ENCODE measurements at regions not wholly inside any gene's neighbourhood (a gene's known extent, or its start where the extent isn't known, plus 50 kb on each side); places are given as distances from the start of the nearest gene placed in this dataset.
"Not testable (repeated sequence)": the region's sequence is repeated elsewhere in the genome, so short reads cannot be mapped to it uniquely, and the experiment has no call there.

DNA sequence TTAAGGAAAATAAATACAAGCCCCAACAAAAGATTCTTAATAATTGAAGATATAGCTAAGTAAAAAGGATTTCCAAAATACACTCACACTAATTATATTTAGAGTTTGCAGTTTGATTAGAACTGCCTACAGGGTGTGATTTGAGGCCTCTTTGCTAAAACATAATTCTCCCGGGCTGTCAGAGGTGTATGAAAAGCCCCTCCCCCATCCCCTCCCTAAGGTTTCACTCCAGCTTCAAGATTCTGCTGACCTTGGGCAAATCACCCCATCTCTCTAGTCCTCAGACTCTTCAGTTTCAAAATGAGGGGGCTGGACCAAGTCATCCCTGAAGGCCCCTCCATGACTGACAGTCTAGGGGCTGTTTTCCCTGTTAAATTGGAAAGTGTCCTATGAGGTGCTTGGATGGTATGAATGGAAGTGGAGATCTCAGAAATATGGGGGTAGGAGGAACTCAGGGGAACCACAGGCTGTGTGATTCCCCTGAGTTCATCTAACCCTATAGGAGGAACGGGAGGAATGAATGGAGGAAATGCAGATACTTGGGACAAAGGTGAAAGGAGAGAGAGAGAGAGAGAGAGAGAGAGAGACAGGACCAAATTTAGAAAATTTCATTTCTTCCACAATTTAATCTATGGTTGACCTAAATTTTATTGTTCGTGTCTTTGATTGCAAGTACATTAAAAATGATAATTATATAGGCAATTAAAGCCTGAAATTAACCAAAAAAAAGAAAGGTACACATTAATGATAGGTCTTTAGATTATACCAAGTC is 107.5 kb downstream of the SPP2 start:
- Histone ChIP-seq H3K27me3 (replicated peaks in 2 of 5; ENCODE audit: control insufficient read depth in 4 of 5, insufficient read depth in 5 of 5, low read length in 4 of 5) (peaks cover 0 to 16% (median 9%) of the 10 kb centered on the region in 5 experiments), H3K4me1 (ENCODE audit: control extremely low read depth in 1 of 4, control insufficient read depth in 4 of 4, insufficient read depth in 4 of 4, low read length in 3 of 4) (no peaks in the 10 kb centered on the region), H3K4me3 (ENCODE audit: control insufficient read depth in 1 of 7, extremely low read depth in 1 of 7, insufficient read depth in 4 of 7, low read depth in 2 of 7, low read length in 6 of 7) (no peak overlapping the region), H3K9me3 (ENCODE audit: control extremely low read depth in 1 of 5, control insufficient read depth in 4 of 5, insufficient read depth in 2 of 5, low read depth in 1 of 5, low read length in 4 of 5) (no peaks in the 10 kb centered on the region), H3K36me3 (ENCODE audit: control insufficient read depth in 4 of 4, insufficient read depth in 4 of 4, low read length in 3 of 4) (no peaks in the 10 kb centered on the region), H3K27ac (ENCODE audit: insufficient read depth in 1 of 2, low read depth in 1 of 2, low read length in 2 of 2, poor library complexity in 1 of 2, severe bottlenecking in 2 of 2) (no peak overlapping the region)
- ChIA-PET CTCF (interaction anchor here (1.1 kb wide), 1 partner anchor 387 kb away, joined by 3 read pairs; no protein-coding TSS in a partner anchor), POLR2A (no interaction called here)
- WGBS (ENCODE audit: insufficient coverage), result no CpG with 5 or more reads among the region's 3 CpGs
- DNase-seq, result no peak

DNA sequence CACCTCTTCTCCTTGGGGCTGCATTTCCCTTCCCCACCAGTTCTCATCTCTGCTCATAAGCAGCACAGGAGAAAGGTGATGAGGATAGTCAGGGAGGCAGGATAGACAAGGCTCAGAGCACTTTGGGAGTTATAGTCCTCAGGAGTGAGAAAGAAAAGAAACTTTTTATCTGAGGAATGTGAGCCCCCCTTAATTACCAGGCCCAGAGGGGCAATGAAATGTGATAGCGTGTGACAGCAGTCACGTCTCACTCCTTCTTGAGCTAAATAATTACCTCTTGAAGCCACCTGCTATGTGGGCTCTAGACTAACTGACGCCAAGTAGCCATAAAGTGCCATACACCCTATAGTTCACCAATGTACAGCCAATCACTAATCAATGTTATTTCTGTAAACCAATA is 105.8 kb downstream of the SPP2 start:
- ChIA-PET POLR2A (no interaction called here), CTCF (interaction anchor here (1.5 kb wide), 1 partner anchor 344 kb away, joined by 3 read pairs; no protein-coding TSS in a partner anchor)
- WGBS (ENCODE audit: insufficient coverage), result 96% methylated on average over 3 of the region's 3 CpGs
- no peaks in the 10 kb centered on the region for H3K9me3 ChIP-seq (ENCODE audit: control extremely low read depth in 1 of 5, control insufficient read depth in 4 of 5, insufficient read depth in 2 of 5, low read depth in 1 of 5, low read length in 4 of 5)
- no peaks in the 10 kb centered on the region for H3K4me1 ChIP-seq (ENCODE audit: control extremely low read depth in 1 of 4, control insufficient read depth in 4 of 4, insufficient read depth in 4 of 4, low read length in 3 of 4)
- no peak for DNase-seq
- no peak overlapping the region for H3K4me3 ChIP-seq (ENCODE audit: control insufficient read depth in 1 of 7, extremely low read depth in 1 of 7, insufficient read depth in 4 of 7, low read depth in 2 of 7, low read length in 6 of 7)
- H3K36me3 ChIP-seq (ENCODE audit: control insufficient read depth in 4 of 4, insufficient read depth in 4 of 4, low read length in 3 of 4), result no peaks in the 10 kb centered on the region
- H3K27me3 ChIP-seq (replicated peaks in 2 of 5; ENCODE audit: control insufficient read depth in 4 of 5, insufficient read depth in 5 of 5, low read length in 4 of 5), result peaks cover 0 to 16% (median 9%) of the 10 kb centered on the region in 5 experiments
- no peak overlapping the region for H3K27ac ChIP-seq (ENCODE audit: insufficient read depth in 1 of 2, low read depth in 1 of 2, low read length in 2 of 2, poor library complexity in 1 of 2, severe bottlenecking in 2 of 2)

DNA sequence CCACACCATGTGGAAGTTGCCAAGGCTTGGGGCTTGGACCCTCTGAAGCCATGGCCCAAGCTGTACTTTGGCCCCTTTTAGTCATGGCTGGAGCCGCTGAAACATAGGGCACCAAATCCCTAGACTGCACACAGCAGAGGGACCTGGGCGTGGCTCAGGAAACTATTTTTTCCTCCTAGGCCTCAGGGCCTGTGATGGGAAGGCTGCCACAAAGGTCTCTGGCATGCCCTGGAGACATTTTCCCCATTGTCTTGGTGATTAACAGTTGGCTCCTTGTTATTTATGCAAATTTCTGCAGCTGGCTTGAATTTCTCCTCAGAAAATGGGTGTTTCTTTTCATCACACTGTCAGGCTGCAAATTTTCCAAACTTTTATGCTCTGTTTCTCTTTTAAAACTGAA is 102.3 kb downstream of the SPP2 start:
- CTCF ChIA-PET; H3K36me3 ChIP-seq (ENCODE audit: control insufficient read depth in 4 of 4, insufficient read depth in 4 of 4, low read length in 3 of 4); H3K4me3 ChIP-seq (ENCODE audit: control insufficient read depth in 1 of 7, extremely low read depth in 1 of 7, insufficient read depth in 4 of 7, low read depth in 2 of 7, low read length in 6 of 7); H3K27me3 ChIP-seq (replicated peaks in 2 of 5; ENCODE audit: control insufficient read depth in 4 of 5, insufficient read depth in 5 of 5, low read length in 4 of 5); H3K9me3 ChIP-seq (ENCODE audit: control extremely low read depth in 1 of 5, control insufficient read depth in 4 of 5, insufficient read depth in 2 of 5, low read depth in 1 of 5, low read length in 4 of 5); DNase-seq; POLR2A ChIA-PET; H3K27ac ChIP-seq (ENCODE audit: insufficient read depth in 1 of 2, low read depth in 1 of 2, low read length in 2 of 2, poor library complexity in 1 of 2, severe bottlenecking in 2 of 2); H3K4me1 ChIP-seq (ENCODE audit: control extremely low read depth in 1 of 4, control insufficient read depth in 4 of 4, insufficient read depth in 4 of 4, low read length in 3 of 4): not testable (repeated sequence)
- 96% methylated on average over 2 of the region's 2 CpGs for WGBS (ENCODE audit: insufficient coverage)

DNA sequence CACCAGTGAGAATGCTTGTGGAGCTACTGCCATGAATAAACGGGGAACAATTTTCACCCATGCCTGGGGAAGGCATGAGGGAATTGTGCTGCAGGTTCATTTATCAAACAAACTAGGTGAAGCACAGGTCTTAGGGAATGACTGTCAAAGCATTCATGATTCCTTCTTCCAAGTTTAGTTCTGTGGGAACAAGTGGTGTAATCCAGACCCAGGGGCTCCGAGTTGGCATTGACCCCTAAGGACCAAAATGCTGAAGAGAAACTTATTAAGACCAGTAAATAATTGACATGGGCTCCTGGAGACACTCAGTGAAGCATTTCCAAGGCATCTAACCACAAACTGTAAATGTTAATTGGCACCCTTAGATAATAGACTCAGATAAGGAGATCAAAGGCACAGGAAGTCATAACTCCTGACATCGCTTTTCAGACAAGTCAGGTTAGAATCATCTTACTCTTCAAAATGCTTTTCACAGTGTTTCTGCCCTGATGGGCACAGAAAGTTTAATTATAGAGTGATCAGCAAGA is 96.9 kb downstream of the SPP2 start:
- peak in 1 of 3 donors; percentile 14 for DNase-seq
- H3K27me3 ChIP-seq (replicated peaks in 2 of 5; ENCODE audit: control insufficient read depth in 4 of 5, insufficient read depth in 5 of 5, low read length in 4 of 5), result peaks cover 0 to 3% (median 0%) of the 10 kb centered on the region in 5 experiments
- POLR2A ChIA-PET, result no interaction called here
- no peak overlapping the region for H3K4me3 ChIP-seq (ENCODE audit: control insufficient read depth in 1 of 7, extremely low read depth in 1 of 7, insufficient read depth in 4 of 7, low read depth in 2 of 7, low read length in 6 of 7)
- no peaks in the 10 kb centered on the region for H3K36me3 ChIP-seq (ENCODE audit: control insufficient read depth in 4 of 4, insufficient read depth in 4 of 4, low read length in 3 of 4)
- H3K27ac ChIP-seq (ENCODE audit: insufficient read depth in 1 of 2, low read depth in 1 of 2, low read length in 2 of 2, poor library complexity in 1 of 2, severe bottlenecking in 2 of 2), result no peak overlapping the region
- CTCF ChIA-PET, result interaction anchor here (1.2 to 1.8 kb wide), 2 partner anchors 12 to 398 kb away, joined by 3 to 5 read pairs; no protein-coding TSS in a partner anchor
- WGBS (ENCODE audit: insufficient coverage), result 100% methylated on average over 1 of the region's 3 CpGs
- peaks cover 0 to 4% (median 0%) of the 10 kb centered on the region in 5 experiments for H3K9me3 ChIP-seq (ENCODE audit: control extremely low read depth in 1 of 5, control insufficient read depth in 4 of 5, insufficient read depth in 2 of 5, low read depth in 1 of 5, low read length in 4 of 5)
- H3K4me1 ChIP-seq (ENCODE audit: control extremely low read depth in 1 of 4, control insufficient read depth in 4 of 4, insufficient read depth in 4 of 4, low read length in 3 of 4), result peaks cover 0 to 9% (median 0%) of the 10 kb centered on the region in 4 experiments

DNA sequence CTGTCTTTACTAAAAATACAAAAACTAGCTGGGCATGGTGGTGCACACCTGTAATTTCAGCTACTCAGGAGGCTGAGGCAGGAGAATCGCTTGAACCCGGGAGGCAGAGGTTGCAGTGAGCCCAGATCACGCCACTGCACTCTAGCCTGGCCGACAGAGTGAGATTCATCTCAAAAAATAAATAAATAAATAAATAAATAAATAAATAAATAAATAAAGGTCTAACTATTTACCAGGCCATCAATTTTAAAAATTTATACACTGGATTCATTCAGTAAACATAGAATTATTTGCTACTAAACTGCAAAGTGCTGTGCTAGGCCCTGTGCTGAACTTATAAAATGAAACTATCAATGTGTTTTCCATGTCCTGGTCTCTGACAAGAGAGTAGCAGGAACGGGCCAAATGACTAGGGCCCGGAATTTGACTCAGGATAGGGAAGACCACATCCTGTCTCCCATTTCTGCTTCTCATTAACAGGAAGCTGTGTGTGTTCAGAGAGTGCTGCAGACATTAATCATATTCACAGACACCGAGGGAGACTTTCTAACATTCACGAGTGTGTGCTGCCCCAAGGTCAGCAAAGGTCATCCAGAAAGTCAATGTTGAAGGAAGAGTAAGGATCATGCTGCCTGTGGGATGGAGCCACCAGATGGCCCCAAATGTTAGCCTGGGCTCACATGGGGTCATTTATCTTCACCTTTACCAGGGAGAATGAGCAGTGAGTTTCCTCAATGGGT is 95.8 kb downstream of the SPP2 start:
- Histone ChIP-seq H3K4me3 (ENCODE audit: control insufficient read depth in 1 of 7, extremely low read depth in 1 of 7, insufficient read depth in 4 of 7, low read depth in 2 of 7, low read length in 6 of 7) (no peak overlapping the region), H3K36me3 (ENCODE audit: control insufficient read depth in 4 of 4, insufficient read depth in 4 of 4, low read length in 3 of 4) (no peaks in the 10 kb centered on the region), H3K9me3 (ENCODE audit: control extremely low read depth in 1 of 5, control insufficient read depth in 4 of 5, insufficient read depth in 2 of 5, low read depth in 1 of 5, low read length in 4 of 5) (peaks cover 0 to 4% (median 0%) of the 10 kb centered on the region in 5 experiments), H3K27me3 (replicated peaks in 2 of 5; ENCODE audit: control insufficient read depth in 4 of 5, insufficient read depth in 5 of 5, low read length in 4 of 5) (peaks cover 0 to 4% (median 0%) of the 10 kb centered on the region in 5 experiments), H3K4me1 (ENCODE audit: control extremely low read depth in 1 of 4, control insufficient read depth in 4 of 4, insufficient read depth in 4 of 4, low read length in 3 of 4) (peaks cover 0 to 9% (median 0%) of the 10 kb centered on the region in 4 experiments), H3K27ac (ENCODE audit: insufficient read depth in 1 of 2, low read depth in 1 of 2, low read length in 2 of 2, poor library complexity in 1 of 2, severe bottlenecking in 2 of 2) (no peak overlapping the region)
- CTCF ChIA-PET, result interaction anchor here (1.2 kb wide), 1 partner anchor 399 kb away, joined by 3 read pairs; no protein-coding TSS in a partner anchor
- WGBS (ENCODE audit: insufficient coverage), result 51% methylated on average over 6 of the region's 8 CpGs
- DNase-seq, result no peak
- POLR2A ChIA-PET, result no interaction called here

DNA sequence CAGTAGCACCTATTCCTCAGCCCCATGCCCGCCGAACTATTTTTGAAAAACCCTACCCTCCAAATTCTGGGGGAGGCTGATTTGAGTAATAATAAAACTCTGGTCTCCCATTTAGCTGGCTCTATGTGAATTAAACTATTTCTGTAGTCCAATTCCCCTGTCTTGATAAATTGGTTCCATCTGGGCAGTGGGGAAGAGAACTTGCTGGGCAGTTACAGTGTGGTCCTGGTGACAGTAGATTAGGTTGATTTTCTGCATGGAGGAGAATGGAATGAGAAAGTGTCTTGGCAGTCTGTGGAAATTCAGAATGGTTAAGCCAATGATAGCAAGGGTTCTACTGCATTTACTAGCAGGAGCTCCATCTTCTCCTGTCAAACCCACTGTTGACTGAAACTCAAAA is 95.0 kb downstream of the SPP2 start:
- Histone ChIP-seq H3K4me3 (ENCODE audit: control insufficient read depth in 1 of 7, extremely low read depth in 1 of 7, insufficient read depth in 4 of 7, low read depth in 2 of 7, low read length in 6 of 7) (no peak overlapping the region), H3K4me1 (ENCODE audit: control extremely low read depth in 1 of 4, control insufficient read depth in 4 of 4, insufficient read depth in 4 of 4, low read length in 3 of 4) (peaks cover 0 to 9% (median 0%) of the 10 kb centered on the region in 4 experiments), H3K9me3 (ENCODE audit: control extremely low read depth in 1 of 5, control insufficient read depth in 4 of 5, insufficient read depth in 2 of 5, low read depth in 1 of 5, low read length in 4 of 5) (peaks cover 0 to 4% (median 0%) of the 10 kb centered on the region in 5 experiments), H3K27ac (ENCODE audit: insufficient read depth in 1 of 2, low read depth in 1 of 2, low read length in 2 of 2, poor library complexity in 1 of 2, severe bottlenecking in 2 of 2) (no peak overlapping the region), H3K36me3 (ENCODE audit: control insufficient read depth in 4 of 4, insufficient read depth in 4 of 4, low read length in 3 of 4) (no peaks in the 10 kb centered on the region), H3K27me3 (replicated peaks in 2 of 5; ENCODE audit: control insufficient read depth in 4 of 5, insufficient read depth in 5 of 5, low read length in 4 of 5) (peaks cover 0 to 5% (median 3%) of the 10 kb centered on the region in 5 experiments)
- ChIA-PET CTCF (no interaction called here), POLR2A (no interaction called here)
- no CpG with 5 or more reads among the region's 2 CpGs for WGBS (ENCODE audit: insufficient coverage)
- DNase-seq, result no peak

DNA sequence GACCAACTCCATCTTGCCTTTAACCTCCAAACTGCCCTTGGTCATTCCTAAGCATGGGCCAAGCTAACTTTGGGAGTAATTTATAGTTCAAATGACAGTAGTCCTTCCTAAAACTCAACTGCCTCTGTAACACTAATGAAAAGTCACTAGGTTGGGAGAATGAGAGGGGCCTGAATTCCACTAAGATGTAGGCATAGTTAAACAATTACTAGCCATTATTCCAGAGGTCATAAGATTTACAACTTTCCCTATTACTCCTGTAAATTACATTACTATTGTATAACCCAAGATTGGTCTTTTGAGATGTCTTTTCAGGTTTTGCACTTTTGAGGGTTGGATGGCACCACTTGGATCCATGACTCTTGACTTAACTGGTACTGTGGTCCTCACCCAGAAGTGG is 94.6 kb downstream of the SPP2 start:
- CTCF ChIA-PET, result no interaction called here
- POLR2A ChIA-PET, result no interaction called here
- Histone ChIP-seq H3K4me3 (ENCODE audit: control insufficient read depth in 1 of 7, extremely low read depth in 1 of 7, insufficient read depth in 4 of 7, low read depth in 2 of 7, low read length in 6 of 7) (no peak overlapping the region), H3K27ac (ENCODE audit: insufficient read depth in 1 of 2, low read depth in 1 of 2, low read length in 2 of 2, poor library complexity in 1 of 2, severe bottlenecking in 2 of 2) (no peak overlapping the region), H3K9me3 (ENCODE audit: control extremely low read depth in 1 of 5, control insufficient read depth in 4 of 5, insufficient read depth in 2 of 5, low read depth in 1 of 5, low read length in 4 of 5) (peaks cover 0 to 4% (median 0%) of the 10 kb centered on the region in 5 experiments), H3K4me1 (ENCODE audit: control extremely low read depth in 1 of 4, control insufficient read depth in 4 of 4, insufficient read depth in 4 of 4, low read length in 3 of 4) (peaks cover 0 to 9% (median 0%) of the 10 kb centered on the region in 4 experiments), H3K36me3 (ENCODE audit: control insufficient read depth in 4 of 4, insufficient read depth in 4 of 4, low read length in 3 of 4) (no peaks in the 10 kb centered on the region), H3K27me3 (replicated peaks in 2 of 5; ENCODE audit: control insufficient read depth in 4 of 5, insufficient read depth in 5 of 5, low read length in 4 of 5) (peaks cover 0 to 6% (median 5%) of the 10 kb centered on the region in 5 experiments)
- no peak for DNase-seq
